ENCODE measurements at regions not wholly inside any gene's neighbourhood (a gene's known extent, or its start where the extent isn't known, plus 50 kb on each side); places are given as distances from the start of the nearest gene placed in this dataset.

DNA sequence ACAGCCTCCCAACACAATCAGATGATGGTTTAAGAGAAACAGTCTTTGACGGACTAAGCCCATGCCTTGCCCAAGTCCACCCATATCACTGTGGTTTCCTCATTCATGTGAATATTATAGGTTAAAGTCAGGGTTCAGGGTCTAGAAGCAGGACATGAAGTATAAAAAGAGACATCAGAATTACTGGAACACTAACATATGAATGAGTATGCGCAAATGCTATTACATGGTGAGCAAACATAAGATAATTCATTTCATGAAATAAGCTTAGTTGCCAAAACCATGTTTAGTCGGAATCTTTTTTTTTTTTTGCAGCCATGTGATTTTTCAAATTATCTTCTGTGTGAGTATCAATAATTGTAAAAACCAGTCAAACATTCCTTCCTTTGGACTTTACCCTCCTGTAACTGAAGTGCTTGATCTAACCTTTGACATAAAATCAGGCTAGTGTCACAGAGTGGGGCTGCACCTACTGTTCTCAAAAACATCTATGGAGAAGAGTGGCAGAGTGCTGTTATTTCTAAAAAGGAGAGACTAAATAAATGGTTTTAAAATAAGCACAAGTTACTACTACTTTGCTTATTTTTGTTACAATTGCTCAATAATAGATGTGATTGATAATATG, 84.9 kb upstream of the NRIP1 start:
- DNase-seq (ENCODE audit: low read depth in 2 of 2, low spot score in 1 of 2) = no peak

DNA sequence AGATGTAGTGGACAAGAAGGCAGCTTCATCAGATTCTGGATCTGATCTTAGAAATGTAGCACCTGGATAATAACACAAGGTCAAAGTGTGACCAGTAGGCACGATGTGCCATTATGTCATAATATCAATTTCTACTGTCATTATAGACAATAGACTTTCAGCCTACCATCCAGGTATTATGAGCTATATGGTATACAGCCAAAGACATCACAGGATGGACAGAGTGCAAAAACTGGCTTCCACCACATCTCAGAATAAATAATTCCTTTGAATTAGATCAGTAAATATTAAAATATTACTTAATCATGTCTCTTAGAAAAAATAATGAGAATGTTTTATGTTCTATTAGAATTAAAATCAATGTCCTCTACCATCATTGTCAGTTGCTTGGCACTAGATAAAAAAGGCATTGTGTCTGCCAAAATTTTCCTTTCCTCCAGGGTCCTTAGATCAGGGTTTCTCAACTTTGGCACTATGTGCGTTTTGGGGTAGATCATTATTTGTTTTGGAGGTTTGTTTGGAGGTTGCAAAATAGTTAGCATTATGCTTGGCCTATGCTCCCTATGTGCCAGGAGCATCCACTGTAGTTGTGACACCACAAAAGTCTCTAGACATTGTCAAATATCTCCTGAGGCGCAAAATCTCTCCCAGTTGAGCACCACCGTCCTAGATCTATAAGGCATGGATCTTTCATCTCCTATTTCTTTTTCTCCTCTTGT, 86.7 kb upstream of the NRIP1 start:
- no peak for DNase-seq (ENCODE audit: low read depth in 2 of 2, low spot score in 1 of 2)

DNA sequence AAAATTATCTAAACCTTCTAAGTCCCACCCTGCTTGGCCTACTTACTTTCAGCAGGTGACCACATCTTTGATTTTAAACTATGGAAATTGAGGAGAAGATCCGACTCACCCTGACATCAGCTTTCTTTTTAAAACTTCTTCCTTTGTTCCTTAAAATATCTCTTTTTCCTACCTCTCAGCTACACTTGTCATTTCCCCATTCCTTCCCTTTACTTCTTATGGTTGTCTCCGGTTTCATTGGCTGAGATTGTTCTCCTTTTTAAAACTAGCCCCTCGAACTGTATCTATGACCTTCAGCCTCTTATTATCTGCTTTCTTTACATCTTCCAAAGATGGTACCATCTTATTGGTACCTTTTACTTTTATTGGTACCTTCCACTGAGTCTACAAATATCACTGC, 87.8 kb upstream of the NRIP1 start:
- no peak for DNase-seq (ENCODE audit: low read depth in 2 of 2, low spot score in 1 of 2)

DNA sequence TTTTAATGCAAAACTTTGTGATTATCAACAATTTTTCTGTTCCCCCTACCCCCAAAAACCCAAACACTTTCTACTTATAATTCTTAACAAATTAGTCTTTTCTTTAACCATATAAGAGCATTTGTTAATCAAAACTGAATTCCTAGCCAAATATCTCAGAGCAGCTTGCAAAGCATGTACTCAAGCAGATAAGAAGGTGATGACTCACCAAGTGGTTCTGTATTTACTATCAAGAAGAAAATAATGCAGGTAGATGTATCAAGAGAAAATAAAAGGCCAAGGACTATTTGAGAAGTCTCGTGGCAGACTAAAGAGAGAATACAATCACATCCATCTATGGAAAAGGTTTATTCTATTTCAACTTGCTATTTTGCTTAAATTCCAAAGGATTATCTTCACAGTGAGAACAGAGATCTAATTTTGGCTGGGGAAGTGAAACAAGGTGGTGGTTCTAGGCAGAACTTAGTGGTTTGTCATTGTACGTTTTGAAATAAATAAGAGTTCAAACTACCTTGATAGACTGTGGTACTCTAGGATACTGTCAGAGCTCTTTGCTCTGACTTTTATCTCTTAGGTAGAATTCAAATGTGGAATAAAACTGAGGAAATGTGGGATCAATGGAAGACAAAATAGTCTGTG, 94.7 kb upstream of the NRIP1 start:
- DNase-seq (ENCODE audit: low read depth in 2 of 2, low spot score in 1 of 2) = no peak

DNA sequence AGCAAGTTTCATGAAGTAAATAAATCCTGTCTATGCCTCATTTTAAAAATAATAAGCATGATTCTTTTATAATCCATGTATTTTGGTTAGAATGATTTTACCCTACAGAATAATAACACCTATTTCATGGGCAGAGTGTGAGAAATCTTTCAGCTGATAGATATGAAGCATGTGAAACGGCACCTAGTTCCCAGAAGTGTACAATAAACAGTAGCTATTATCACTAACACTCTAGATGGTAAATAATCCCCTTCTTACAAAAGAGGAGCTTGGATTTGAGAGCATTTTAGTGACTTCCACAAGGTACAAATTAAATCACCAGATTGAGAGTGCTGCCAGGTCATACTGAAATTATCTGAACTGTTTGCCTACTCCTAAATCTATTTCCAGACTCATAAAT, 95.3 kb upstream of the NRIP1 start:
- DNase-seq (ENCODE audit: low read depth in 2 of 2, low spot score in 1 of 2) = no peak

DNA sequence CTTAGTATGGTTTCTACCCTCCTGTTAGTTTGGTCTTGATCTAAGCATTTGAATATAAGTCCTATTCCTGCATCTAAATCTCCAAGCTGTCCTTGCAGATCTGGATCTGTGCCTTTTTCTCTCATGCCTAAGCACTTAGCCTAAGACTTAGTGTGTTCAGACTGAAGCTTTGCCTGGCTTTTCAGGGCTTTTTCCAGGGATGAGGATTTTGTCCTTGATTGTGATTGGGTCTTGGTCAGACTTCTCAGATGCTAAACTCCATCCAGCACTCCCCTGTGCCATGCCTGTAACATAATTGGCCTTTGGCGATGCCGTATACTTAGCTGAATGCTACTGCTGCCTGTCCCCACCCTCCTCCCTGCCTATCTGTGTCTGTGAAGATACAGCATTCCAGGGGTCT, 98.1 kb upstream of the NRIP1 start:
- DNase-seq (ENCODE audit: low read depth in 2 of 2, low spot score in 1 of 2) = no peak

DNA sequence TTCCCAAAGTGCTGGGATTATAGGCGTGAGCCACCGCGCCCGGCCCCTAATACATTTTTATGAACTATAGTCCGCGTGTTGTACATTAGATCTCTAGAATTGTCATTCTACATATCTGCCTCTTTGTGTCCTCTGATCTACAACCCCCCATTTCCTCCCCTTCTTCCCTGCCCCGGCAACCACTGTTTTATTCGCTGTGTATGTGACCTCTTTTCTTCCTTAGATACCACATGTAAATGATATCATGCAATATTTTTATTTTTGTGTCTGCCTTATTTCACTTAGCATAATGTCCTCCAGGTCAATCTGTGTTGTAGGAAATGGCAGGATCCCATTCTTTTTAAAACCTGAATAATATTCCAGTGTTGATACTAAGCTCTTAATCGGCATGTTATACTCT, 99.5 kb upstream of the NRIP1 start:
- DNase-seq (ENCODE audit: low read depth in 2 of 2, low spot score in 1 of 2) = no peak

DNA sequence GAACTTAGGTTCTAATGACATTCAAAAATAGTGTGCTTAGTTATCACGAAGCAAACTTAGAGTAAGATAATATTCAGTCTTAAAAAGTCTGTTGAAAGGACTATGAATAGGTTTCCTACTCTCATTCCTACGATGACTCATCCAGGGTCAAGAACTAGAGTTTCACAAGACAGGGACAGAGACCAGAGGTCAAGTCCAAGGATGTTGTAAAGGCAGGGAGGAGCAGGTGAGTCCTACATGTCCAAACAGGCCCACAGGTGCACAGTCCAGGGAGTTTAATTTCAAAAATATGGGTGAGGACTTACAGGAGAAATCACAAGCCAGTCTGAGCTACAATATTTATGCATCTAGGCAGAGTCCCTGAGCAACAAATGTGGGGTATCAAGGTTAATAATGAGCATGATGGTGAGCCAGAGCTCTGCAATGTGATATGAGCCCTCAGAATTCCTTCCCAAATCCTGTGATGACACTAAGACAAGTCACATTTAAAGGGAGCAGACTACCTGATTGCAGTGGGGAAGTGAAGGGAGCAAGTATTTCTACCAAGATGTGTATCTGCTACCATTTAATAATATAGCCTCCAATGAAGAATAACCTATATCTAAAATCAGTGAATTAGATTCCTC, 100.0 kb upstream of the NRIP1 start:
- no peak for DNase-seq (ENCODE audit: low read depth in 2 of 2, low spot score in 1 of 2)

DNA sequence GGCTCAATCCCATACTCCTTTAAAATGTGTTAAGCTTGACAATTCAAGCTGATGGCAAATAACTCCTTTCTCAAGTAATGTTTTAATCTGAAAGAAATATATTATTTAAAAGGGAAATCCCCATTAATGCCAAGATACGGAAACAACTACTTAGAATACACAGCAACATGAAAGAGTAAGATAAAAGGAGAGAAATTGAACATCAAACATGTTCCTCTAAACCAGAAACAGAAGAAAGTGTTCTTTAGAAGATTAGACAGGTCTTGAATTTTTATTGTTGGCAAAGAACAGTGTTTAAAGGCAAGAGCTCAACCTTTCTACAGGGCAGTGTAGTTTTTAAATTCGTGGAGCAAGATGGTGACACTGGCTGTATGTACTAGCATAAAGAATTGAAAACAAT, 105.8 kb upstream of the NRIP1 start:
- DNase-seq (ENCODE audit: low read depth in 2 of 2, low spot score in 1 of 2) = no peak

DNA sequence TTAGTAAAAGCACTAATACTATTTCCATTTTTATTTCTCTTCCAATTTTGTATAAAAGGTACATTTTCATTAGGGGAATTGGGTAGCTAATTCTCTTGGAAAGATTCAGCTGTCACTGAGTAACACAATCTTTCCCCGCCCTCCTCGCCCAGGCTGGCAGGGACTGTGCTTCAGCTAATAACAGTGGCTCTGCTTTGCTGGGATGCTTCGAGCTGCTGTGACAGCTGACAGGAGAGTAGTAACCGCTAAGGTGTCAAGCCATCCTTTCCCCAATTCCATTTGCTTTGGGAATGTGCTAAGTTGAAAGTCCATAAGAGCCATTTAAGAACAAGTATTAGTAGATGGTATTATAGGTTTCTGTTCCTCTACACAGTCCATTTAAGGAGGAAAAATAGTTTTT, 106.7 kb upstream of the NRIP1 start:
- DNase-seq (ENCODE audit: low read depth in 2 of 2, low spot score in 1 of 2) = no peak

DNA sequence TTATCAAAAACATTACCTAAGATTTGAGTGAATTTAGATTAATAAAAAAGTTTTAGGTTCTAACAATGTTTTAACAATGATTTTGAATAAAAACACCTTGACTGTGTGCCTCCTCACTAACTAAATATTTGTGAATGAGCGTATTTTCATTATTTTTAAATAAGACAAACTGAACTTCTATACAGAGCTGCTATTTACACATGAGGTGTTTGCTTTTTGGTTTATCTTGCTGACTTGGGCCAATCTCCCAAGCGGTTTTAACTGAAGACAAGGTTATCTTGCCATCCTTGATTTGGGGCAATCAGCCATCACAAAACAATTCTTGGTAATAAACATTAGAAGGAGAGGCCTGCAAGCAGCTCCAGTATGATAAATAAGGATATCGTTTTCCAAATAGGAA, 108.2 kb upstream of the NRIP1 start:
- no peak for DNase-seq (ENCODE audit: low read depth in 2 of 2, low spot score in 1 of 2)

DNA sequence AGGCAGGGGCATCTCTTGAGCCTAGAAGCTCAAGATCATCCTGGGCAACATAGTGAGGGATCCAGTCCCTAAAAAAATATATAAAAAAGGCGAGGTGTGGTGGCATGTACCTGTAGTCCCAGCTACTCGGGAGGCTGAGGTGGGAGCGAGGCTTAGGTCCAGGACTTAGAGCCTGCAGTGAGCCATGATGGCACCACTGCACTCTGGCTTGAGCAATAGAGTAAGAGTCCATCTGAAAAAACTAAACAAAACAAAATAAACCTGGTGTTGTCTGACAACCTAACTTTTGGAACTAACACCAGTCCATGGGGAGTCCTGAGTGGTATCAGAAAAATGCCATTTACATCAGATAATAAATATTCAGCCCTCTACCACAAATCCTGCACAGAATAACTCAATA, 110.1 kb upstream of the NRIP1 start:
- no peak for DNase-seq (ENCODE audit: low read depth in 2 of 2, low spot score in 1 of 2)

DNA sequence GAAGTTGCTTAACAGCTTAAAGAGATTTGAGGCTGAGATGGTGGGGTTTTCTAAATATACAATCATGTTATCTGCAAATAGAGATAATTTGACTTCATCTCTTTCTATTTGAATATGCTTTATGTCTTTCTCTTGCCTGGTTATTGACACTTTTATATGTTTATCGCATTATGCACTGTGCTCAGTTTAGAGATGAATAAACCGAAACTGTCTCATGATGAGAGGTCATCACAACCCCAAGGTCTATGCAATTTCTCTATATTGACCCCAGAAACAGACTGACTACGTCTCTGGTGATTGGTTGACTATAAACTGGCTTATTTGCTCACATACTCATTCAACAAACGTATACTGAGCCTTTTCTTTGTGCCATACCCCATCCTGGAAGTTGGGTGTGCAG, 117.9 kb upstream of the NRIP1 start:
- no peak for DNase-seq (ENCODE audit: low read depth in 2 of 2, low spot score in 1 of 2)

DNA sequence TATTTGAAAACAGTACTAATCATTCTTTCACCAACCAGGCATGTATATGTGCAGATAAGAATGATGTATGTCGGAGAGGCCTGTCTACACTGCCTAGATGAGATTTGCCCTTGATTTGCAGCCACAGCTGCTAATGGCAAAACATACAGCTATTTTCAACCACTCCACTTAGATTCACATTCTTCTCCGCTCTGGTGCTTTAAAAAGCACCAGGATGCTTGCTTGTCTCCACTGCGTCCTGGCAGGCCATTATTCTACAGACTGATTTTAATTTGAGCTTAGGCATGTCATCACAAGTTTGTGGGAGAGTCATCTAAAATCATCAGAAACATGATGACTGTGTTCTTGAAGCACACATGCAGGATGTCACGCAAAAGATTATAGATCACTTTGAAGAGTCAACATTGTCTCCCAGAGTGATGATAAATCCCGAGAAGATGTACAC, 119.0 kb upstream of the NRIP1 start:
- no peak for DNase-seq (ENCODE audit: low read depth in 2 of 2, low spot score in 1 of 2)

DNA sequence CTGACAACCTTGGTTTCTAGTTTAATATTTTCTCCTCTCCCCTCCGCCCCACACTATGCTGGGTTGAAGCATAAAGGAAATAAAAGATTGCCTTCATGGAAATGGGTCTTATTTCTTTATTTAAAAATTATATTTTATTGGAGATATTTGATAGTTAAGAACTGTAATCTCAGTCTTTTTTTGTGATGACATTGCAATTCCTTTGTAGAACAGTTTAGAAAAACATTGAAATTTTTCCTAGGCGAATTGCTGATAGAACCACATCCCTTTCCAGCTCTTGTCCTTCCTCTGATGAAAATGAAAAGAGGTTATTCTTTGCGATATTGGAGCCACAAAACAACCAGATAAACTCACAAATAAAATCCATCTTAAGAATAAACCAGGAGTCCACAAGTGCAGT, 125.6 kb upstream of the NRIP1 start:
- no peak for DNase-seq (ENCODE audit: low read depth in 2 of 2, low spot score in 1 of 2)

DNA sequence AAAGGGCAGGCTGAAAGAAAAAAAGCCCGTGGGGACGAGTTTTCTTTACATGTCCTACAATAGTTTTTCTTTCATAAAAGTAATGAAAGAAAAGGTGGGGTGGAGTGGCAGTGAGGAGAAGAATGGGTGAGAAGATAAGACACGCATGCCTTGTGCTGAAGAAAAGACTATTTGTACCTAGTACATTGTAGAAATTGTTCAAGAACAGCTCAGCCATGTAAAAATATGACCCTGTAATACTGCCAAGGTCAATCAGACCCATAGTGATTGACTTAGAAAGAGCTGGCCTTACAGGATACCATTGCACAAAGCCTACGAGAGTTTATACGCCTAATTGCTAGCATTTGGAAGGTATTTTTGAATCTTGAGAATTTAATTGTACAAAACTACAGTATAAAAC, 126.0 kb upstream of the NRIP1 start:
- no peak for DNase-seq (ENCODE audit: low read depth in 2 of 2, low spot score in 1 of 2)

DNA sequence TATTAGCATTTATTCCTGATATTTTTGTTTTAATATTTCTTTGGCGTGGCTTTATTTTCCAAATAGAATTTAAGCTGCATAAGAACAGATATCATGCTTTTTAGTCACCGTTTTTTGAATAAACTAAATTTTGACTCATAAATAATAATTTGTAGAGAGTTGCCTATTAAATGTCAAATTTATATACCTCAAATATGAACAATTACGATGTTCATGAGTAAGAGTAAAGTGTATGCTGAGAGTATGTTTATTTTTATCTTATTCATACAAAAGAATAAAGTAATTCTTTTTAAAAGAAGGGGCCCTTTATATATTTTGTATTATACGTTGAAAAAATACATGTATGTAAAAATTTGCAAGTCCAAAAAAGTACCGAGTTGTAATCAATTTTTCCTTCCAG, 126.5 kb upstream of the NRIP1 start:
- no peak for DNase-seq (ENCODE audit: low read depth in 2 of 2, low spot score in 1 of 2)

DNA sequence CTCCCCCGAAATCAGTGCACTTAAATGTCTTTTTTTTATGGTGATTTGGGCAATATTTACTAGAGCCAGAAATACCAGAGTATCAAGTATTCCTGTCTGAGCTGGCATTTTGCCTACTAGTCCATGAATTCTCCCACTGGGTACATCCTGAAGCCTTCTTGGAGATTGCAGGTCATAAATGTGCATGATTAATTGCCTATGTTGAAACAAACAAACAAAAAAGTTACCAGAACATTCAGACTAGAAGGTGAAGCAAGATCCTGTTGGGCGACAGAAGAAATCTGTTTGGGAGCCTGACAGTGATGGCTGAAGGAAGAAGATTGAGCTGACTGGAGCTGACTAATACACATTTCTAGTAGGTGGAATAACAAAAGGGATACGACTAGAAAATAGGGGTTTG, 127.4 kb upstream of the NRIP1 start:
- no peak for DNase-seq (ENCODE audit: low read depth in 2 of 2, low spot score in 1 of 2)

DNA sequence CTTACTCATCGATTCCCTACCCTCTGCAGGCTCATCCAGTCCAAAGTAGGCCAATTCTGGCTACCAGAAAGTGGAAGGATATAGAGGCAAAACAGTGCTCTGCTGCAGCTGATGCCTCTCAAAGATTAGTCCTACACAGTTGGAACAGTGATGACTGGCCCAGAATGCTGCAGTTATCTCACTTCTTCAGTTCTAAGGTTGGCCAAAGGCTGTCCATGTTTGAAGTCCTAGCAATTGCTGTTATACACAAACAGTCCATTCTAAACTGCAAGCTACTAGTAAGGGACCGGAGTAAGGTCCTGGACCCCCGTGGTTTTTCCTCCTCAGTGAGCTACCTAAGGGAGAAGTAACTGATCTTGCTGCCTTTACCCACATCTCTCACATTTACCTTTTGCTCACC, 129.1 kb upstream of the NRIP1 start:
- no peak for DNase-seq (ENCODE audit: low read depth in 2 of 2, low spot score in 1 of 2)

DNA sequence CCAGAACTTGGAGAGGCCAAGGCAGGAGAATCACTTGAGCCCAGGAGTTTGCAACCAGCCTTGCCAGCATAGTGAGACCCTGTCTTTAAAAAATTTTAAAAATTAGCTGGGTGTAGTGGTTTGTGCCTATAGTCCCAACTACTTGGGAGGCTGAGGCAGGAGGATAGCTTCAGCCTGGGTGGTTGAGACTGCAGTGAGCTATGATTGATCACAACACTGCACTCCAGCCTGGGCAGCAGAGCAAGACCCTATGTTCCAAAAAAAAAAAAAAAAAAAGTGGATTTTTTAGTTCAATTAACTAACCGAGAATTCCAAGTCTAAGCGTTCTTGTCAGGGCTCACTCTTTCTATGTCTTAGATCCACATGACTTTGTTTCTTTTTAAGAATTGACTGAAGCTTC, 130.3 kb upstream of the NRIP1 start:
- DNase-seq (ENCODE audit: low read depth in 2 of 2, low spot score in 1 of 2) = no peak

DNA sequence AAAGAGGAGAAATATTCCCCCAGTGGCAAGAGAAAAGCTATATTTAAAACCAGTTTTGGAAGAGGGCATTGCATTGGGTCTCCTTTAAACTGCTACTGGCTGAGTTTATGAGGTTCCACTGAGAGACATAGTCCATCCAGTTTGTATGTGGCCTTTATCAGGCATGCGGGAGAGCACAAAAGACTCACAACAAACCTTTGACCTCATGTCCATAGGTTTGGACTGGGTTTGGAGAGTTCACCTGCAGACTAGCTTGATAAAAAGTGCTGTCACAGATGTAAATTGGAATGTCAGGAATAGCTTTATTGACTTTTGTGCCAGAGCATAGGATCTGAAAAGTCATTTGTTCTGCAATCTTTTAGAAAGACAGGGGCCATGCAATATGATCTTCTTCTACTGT, 131.0 kb upstream of the NRIP1 start:
- DNase-seq (ENCODE audit: low read depth in 2 of 2, low spot score in 1 of 2) = no peak

DNA sequence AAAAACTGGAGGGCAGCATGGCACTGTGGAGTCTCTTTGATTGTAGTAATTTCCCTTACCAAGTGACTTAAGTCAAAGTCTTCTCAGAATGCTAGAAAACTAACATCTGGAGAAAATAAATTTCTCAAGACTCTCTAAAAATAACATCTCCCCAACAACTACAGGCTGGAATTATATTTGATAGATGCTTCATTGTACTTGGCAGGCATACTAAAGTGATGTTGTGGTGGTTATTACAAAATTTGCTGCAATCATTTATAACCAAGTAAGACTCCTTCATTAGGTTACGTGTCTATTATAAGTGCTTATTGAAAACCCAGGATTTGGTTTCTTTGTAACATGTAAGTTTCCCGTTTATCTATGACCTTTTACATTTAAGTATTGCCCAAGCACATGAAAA, 132.9 kb upstream of the NRIP1 start:
- no peak for DNase-seq (ENCODE audit: low read depth in 2 of 2, low spot score in 1 of 2)
